SU-DHL-6 (cell line): ENCODE measurements at regions not wholly inside any gene's neighbourhood (a gene's known extent, or its start where the extent isn't known, plus 50 kb on each side); places are given as distances from the start of the nearest gene placed in this dataset.

Experiments
- H2AFZ ChIP-seq: fragments of 200-600 bp; sonication (generic); 2 replicates; pipeline ENCODE4 v1.6.1; 2014; ENCODE audit warnings: low read depth, mild to moderate bottlenecking, moderate library complexity, mixed read lengths, antibody characterized with exemption, low read length; ENCODE audit not compliant: severe bottlenecking
- H3F3A ChIP-seq: fragments of 200-600 bp; shearing (Covaris generic); 2 replicates; pipeline ENCODE4 v1.6.0; 2016; ENCODE audit warnings: antibody characterized with exemption, mild to moderate bottlenecking; ENCODE audit not compliant: insufficient read depth
- H3K27ac ChIP-seq: fragments of 200-600 bp; sonication (generic); 2 replicates; pipeline ENCODE4 v1.5.1; 2016; ENCODE audit warnings: low read depth, mild to moderate bottlenecking, low read length, moderate library complexity, mixed read lengths
- H3K27me3 ChIP-seq: fragments of 200-600 bp; sonication (generic), shearing (Covaris generic); 2 replicates; pipeline ENCODE4 v1.6.0; 2014; ENCODE audit warnings: mild to moderate bottlenecking, low read length
- H3K36me3 ChIP-seq: fragments of 200-600 bp; sonication (generic); 2 replicates; pipeline ENCODE4 v1.6.1; 2014; ENCODE audit warnings: mild to moderate bottlenecking, low read length, mixed read lengths
- H3K4me2 ChIP-seq: fragments of 300-600, 200-600 bp; shearing (Covaris generic), sonication (generic); 2 replicates; pipeline ENCODE4 v1.6.0; 2014; ENCODE audit warnings: low read length, low read depth, mild to moderate bottlenecking; ENCODE audit not compliant: poor library complexity, severe bottlenecking
- H3K4me3 ChIP-seq: fragments of 200-600 bp; sonication (generic); 2 replicates; pipeline ENCODE4 v1.5.1; 2014; ENCODE audit warnings: antibody characterized with exemption, low read length, mild to moderate bottlenecking, mixed read lengths; ENCODE audit not compliant: insufficient read depth, poor library complexity, severe bottlenecking
- H3K79me2 ChIP-seq: fragments of 200-600 bp; sonication (generic); 2 replicates; pipeline ENCODE4 v1.6.1; 2014; ENCODE audit warnings: mild to moderate bottlenecking, low read length, moderate library complexity; ENCODE audit not compliant: insufficient read depth
- H3K9ac ChIP-seq: fragments of 200-600 bp; sonication (generic); 2 replicates; pipeline ENCODE4 v1.7.0; 2014; ENCODE audit warnings: mild to moderate bottlenecking, low read length
- H3K9me2 ChIP-seq: fragments of 200-600 bp; sonication (generic); replicated peaks from 2 replicates; pipeline ENCODE4 v1.6.1; 2014; ENCODE audit warnings: low read length; ENCODE audit not compliant: insufficient read depth
- H3K9me3 ChIP-seq: fragments of 200-600 bp; sonication (generic); 2 replicates; pipeline ENCODE4 v1.6.1; 2014; ENCODE audit warnings: low read length, mixed read lengths; ENCODE audit not compliant: insufficient read depth
- H4K20me1 ChIP-seq: fragments of 200-600 bp; sonication (generic); 2 replicates; pipeline ENCODE4 v1.6.1; 2014; ENCODE audit warnings: low read depth, mild to moderate bottlenecking, antibody characterized with exemption, low read length, moderate library complexity, mixed read lengths
- EZH2phosphoT487 ChIP-seq: fragments of 200-600 bp; sonication (generic), shearing (Covaris generic); conservative IDR thresholded peaks from 2 replicates; pipeline ENCODE4 v1.6.1; 2018; ENCODE audit warnings: mild to moderate bottlenecking, antibody characterized with exemption, low read length, moderate library complexity, mixed read lengths
- TF ChIP-seq, protein P1 (sequence below): fragments of 200-600 bp; sonication (generic); IDR thresholded peaks from one replicate; pipeline ENCODE4 v1.5.1; 2017; ENCODE audit warnings: antibody characterized with exemption, mild to moderate bottlenecking, low read length, moderate library complexity; ENCODE audit not compliant: insufficient read depth, poor library complexity, severe bottlenecking

DNA sequence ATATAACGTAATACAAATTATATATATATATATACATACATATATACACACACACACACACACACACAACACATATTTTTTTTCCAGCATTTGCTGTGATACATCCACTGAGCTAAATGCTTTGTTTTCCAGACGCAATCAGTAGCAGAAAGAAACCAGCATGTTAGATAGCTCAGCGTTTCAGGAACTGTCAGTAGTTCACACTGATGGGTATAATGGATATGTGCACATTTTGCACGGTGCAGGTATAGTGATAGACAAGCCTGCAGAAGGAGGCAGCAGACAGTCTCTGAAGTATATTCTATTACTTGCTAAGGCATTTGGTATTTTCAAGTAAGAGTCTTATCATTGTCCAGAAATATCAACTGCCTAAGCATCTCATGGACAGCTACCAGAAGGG is 741.6 kb upstream of the HS3ST1 start:
- no peak overlapping the region for H3K4me3 ChIP-seq
- no peaks in the 10 kb centered on the region for H3K9me3 ChIP-seq
- no peak overlapping the region for H3K27ac ChIP-seq
- no peaks in the 10 kb centered on the region for H3K36me3 ChIP-seq
- TF ChIP-seq, protein P1, sequence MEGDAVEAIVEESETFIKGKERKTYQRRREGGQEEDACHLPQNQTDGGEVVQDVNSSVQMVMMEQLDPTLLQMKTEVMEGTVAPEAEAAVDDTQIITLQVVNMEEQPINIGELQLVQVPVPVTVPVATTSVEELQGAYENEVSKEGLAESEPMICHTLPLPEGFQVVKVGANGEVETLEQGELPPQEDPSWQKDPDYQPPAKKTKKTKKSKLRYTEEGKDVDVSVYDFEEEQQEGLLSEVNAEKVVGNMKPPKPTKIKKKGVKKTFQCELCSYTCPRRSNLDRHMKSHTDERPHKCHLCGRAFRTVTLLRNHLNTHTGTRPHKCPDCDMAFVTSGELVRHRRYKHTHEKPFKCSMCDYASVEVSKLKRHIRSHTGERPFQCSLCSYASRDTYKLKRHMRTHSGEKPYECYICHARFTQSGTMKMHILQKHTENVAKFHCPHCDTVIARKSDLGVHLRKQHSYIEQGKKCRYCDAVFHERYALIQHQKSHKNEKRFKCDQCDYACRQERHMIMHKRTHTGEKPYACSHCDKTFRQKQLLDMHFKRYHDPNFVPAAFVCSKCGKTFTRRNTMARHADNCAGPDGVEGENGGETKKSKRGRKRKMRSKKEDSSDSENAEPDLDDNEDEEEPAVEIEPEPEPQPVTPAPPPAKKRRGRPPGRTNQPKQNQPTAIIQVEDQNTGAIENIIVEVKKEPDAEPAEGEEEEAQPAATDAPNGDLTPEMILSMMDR = no peak
- TF ChIP-seq EZH2phosphoT487 = no peak
- no peak overlapping the region for H2AFZ ChIP-seq
- no peak overlapping the region for H3K4me2 ChIP-seq
- H3K27me3 ChIP-seq = no peaks in the 10 kb centered on the region
- no peaks in the 10 kb centered on the region for H3K79me2 ChIP-seq
- H4K20me1 ChIP-seq = no peaks in the 10 kb centered on the region
- H3F3A ChIP-seq = no peaks in the 10 kb centered on the region
- H3K9ac ChIP-seq = no peak overlapping the region
- no peaks in the 10 kb centered on the region for H3K9me2 ChIP-seq

DNA sequence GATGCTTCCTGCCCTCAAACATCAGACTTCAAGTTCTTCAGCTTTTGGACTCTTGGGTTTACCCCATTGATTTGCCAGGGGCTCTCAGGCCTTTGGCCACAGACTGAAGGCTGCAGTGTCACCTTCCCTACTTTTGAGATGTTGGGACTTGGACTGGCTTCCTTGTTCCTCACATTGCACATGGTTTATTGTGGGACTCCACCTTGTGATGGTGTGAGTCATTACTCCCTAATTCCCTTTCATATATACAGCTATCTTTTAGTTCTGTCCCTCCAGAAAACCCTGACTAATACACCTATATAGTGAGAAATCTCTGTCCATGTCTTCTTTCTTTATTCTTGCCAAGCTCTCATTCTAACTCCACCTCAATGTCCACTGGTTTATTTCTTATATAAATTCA is 736.9 kb upstream of the HS3ST1 start:
- Histone ChIP-seq H3K4me2 (no peak overlapping the region), H3K27me3 (no peaks in the 10 kb centered on the region), H3K79me2 (no peaks in the 10 kb centered on the region), H3K9ac (no peak overlapping the region), H3K9me3 (no peaks in the 10 kb centered on the region), H3K4me3 (no peak overlapping the region), H3F3A (no peaks in the 10 kb centered on the region), H3K27ac (no peak overlapping the region), H3K9me2 (no peaks in the 10 kb centered on the region), H3K36me3 (no peaks in the 10 kb centered on the region), H4K20me1 (no peaks in the 10 kb centered on the region), H2AFZ (no peak overlapping the region)
- TF ChIP-seq EZH2phosphoT487 = no peak
- TF ChIP-seq, protein P1 = no peak

DNA sequence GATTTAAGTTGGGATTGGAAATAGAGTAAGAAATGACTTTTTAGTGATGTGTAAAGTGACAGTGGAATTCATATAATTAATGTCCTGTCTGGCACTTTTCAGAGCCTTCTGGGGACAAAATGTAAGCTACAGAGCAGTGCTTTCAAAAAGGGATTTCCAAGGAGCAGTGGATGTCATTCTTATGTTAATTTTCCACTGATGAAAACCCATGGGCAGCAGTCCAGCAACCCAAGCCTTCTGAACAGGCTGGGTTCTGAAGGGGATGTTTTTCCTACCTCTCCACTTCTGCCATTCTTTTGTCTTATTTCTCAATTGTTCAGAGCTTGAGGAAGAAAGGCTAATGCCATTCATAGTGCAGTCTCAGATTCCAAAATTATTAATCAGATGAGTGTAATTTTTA is 717.6 kb upstream of the HS3ST1 start:
- TF ChIP-seq EZH2phosphoT487 = no peak
- Histone ChIP-seq H3K27me3 (no peaks in the 10 kb centered on the region), H4K20me1 (no peaks in the 10 kb centered on the region), H2AFZ (no peak overlapping the region), H3K79me2 (no peaks in the 10 kb centered on the region), H3K4me2 (no peak overlapping the region), H3K9me3 (no peaks in the 10 kb centered on the region), H3F3A (no peaks in the 10 kb centered on the region), H3K9me2 (no peaks in the 10 kb centered on the region), H3K4me3 (no peak overlapping the region), H3K9ac (no peak overlapping the region), H3K36me3 (no peaks in the 10 kb centered on the region), H3K27ac (no peak overlapping the region)

DNA sequence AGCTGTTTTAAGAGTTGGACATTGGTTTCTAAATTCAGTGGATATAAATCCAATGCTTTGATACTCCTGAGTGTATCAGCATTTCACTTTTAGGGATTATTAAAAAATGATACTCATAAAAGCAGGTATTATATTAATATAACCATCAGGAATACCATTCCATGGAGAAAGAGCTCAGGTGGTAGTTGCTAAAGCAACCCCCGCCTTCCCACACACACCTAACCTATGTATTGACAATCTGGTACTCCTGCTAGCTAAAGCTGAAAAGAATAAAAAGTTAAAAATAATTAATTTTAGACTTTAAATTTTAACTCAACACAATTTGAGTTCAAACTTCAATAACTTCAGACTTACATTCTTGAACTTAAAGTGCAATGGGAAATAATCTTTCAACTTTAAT is 717.1 kb upstream of the HS3ST1 start:
- Histone ChIP-seq H3K79me2 (no peaks in the 10 kb centered on the region), H3K4me3 (no peak overlapping the region), H2AFZ (no peak overlapping the region), H3K4me2 (no peak overlapping the region), H3K27me3 (no peaks in the 10 kb centered on the region), H3K9me3 (no peaks in the 10 kb centered on the region), H3K27ac (no peak overlapping the region), H3K9ac (no peak overlapping the region), H3K36me3 (no peaks in the 10 kb centered on the region), H4K20me1 (no peaks in the 10 kb centered on the region), H3K9me2 (no peaks in the 10 kb centered on the region), H3F3A (no peaks in the 10 kb centered on the region)
- TF ChIP-seq, protein P1 = no peak
- TF ChIP-seq EZH2phosphoT487 = no peak
